Fibroblast of lung (primary cell): ENCODE measurements at regions not wholly inside any gene's neighbourhood (a gene's known extent, or its start where the extent isn't known, plus 50 kb on each side); places are given as distances from the start of the nearest gene placed in this dataset.

Experiments
- EZH2 ChIP-seq: IDR thresholded peaks from 2 replicates; pipeline ENCODE4 v1.5.1; 2012; ENCODE audit warnings: low read length, control low read depth, mild to moderate bottlenecking; ENCODE audit errors: missing control alignments
- TF ChIP-seq, protein P1 (sequence below), 2 donors: IDR thresholded peaks in 1 of 2; conservative IDR thresholded peaks in 1 of 2; 1 replicate in 1 of 2; 2 replicates in 1 of 2; pipeline ENCODE4 v1.5.1; 2011 to 2012; ENCODE audit warnings: low read length in 2 of 2, control low read depth in 1 of 2, inconsistent platforms in 1 of 2, low read depth in 1 of 2, mild to moderate bottlenecking in 1 of 2

DNA sequence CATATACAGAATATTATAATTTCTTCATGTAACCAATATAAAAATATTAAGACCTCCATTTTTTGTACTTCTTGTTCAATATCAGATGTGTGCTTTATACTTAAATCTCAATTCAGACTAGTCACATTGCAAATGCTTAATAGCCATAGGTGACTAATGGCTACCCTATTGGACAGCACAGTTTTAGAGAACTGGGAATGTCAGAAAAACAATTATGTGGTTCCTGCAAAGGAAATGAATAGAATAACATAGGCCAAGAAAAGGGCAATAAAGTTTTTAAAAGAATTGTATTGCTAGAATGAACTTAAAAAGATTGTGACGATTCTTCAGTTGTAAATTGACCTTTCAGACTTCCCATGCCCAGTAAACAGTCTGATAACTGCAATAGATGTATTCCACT, 843.0 kb downstream of the METTL15 start:
- TF ChIP-seq EZH2, result no peak
- TF ChIP-seq, protein P1, sequence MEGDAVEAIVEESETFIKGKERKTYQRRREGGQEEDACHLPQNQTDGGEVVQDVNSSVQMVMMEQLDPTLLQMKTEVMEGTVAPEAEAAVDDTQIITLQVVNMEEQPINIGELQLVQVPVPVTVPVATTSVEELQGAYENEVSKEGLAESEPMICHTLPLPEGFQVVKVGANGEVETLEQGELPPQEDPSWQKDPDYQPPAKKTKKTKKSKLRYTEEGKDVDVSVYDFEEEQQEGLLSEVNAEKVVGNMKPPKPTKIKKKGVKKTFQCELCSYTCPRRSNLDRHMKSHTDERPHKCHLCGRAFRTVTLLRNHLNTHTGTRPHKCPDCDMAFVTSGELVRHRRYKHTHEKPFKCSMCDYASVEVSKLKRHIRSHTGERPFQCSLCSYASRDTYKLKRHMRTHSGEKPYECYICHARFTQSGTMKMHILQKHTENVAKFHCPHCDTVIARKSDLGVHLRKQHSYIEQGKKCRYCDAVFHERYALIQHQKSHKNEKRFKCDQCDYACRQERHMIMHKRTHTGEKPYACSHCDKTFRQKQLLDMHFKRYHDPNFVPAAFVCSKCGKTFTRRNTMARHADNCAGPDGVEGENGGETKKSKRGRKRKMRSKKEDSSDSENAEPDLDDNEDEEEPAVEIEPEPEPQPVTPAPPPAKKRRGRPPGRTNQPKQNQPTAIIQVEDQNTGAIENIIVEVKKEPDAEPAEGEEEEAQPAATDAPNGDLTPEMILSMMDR (conservative IDR thresholded peaks at IDR 0.05 in 1 of 2, IDR thresholded peaks at IDR 0.05 in 1 of 2; ENCODE audit: low read depth in 1 of 2, low read length in 2 of 2), result no peak
